EH (cell line): ENCODE measurements at regions not wholly inside any gene's neighbourhood (a gene's known extent, or its start where the extent isn't known, plus 50 kb on each side); places are given as distances from the start of the nearest gene placed in this dataset.
A peak's percentile ranks its signal among the peaks of the same experiment; 100 is the strongest.

Experiments used
- DNase-seq: peaks from one replicate; pipeline ENCODE4 v3.0.0-alpha.2; 2015; ENCODE audit warnings: low read depth

DNA sequence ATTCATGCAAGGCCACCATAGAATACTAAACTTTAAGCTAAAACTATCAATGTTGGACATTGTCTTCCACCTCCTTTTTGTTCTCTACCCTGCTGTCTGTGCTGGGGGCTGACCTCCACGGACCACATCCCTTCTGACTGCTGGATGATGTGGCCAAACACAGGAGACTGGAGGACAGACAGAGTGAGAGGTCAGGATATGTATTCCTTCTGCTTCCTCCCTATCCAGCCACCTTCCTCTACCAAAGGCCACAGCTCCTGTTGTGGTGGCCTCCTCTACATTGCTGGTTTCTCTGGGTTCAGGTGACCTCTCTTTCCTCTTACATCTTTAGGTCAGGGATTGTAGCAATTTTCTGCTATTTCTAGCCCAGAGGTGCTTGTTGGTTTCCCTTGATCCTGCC is 148.1 kb downstream of the ACTBL2 start:
- no peak for DNase-seq

DNA sequence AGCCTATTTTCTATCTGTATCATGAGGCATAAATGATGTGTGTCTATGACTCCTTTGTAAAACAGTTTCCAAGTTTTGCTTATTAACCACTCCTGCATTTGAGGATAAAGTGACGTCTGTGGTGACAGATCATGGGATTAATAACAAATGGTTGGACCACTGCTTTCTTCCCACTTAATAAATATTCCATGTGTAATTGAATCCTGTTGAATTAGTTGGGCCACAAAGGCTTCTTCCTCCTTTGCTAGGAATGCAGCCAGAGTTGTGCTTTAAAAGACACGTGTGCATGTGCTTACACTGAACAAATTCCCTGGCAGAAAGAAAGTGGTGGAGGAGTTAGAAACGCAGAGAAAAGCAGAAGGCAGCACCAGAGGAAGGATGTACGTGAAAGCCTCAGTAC is 150.2 kb downstream of the ACTBL2 start:
- DNase-seq = peak; percentile 43

DNA sequence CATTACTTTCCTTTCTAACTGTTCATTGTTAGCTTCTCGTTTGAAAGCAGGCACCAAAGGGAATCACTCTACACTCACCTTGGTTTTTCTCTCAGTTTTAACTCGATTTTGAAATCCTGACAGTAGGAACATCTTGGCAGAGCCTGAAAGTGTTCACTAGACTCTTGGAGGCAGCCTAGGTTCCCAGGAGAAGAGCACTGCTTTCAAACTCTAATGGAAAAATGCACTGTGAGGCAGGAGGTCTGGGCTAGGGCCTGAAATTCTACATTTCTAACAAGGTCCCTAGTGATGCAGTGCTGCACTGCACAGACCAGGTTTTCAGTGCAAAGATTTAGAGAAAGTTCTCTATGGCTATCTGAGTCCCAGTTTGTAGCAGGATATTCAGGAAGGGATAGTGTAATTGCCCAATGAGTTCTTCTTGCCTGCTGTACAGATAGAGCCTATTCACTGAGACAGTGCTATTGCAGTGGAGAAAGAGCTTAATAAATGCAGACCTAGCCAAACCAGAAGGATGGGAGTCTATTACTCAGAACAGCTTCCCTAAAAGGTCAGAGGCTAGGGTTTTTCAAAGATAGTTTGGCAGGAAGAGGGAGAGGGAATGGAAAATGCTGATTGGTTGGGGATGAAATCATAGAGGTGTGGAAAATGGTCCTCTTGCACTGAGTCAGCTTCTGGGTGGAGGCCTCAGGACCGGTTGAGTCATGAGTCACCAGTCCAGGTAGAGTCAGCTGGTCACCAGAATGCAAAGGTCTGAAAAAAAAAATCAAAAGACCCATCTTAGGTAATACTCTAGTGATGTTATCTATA is 153.9 kb downstream of the GPBP1 start:
- DNase-seq = no peak

DNA sequence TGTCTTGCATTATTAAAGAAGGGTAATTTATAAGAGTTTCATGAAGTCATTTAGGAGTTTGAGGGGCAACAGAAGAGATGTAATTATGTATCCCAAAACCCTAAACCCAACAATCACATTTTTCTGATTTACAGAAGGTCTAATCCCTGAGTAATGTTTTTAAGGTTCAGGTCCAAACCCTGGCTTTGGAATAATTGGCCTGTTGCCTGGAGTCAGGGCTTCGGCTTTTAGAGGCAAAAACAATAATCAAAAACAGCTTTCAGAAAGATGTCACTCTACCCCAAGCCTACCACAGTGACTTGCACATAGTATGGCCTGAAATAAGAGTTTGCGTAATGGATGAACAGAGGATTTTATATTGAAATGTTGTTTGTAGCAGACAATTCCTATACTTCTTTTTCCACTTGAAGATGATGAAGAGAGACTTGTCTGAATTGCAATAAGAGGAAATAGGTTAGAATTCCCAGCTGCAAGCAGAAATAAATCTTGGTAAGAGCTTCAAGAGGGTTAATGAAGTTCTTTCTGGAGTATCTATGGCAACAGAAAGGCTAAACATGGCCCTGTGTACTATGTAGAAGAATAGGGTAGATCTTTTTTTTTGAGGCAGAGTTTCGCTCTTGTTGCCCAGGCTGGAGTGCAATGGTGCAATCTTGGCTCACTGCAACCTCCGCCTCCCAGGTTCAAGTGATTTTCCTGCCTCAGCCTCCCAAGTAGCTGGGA is 152.0 kb downstream of the GPBP1 start:
- no peak for DNase-seq

DNA sequence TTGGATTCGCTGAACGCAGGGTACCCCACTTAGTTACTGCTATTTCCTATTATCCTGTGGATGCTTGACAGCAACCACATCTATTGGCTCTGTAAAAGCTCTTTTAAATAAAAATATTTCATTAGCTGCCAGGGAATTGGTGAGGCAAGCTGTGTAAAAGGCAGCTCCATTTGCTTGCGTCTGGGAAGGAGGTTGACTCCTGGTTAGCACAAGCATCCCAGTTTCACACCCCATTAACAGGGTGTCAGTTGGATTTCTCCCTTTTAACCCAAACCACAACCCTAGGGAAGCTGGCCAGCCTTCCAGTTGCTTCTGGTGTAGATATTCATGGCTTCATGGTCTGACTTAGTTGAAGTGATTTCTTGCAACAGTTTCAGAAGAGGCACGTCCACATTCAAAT is 151.0 kb downstream of the GPBP1 start:
- no peak for DNase-seq

DNA sequence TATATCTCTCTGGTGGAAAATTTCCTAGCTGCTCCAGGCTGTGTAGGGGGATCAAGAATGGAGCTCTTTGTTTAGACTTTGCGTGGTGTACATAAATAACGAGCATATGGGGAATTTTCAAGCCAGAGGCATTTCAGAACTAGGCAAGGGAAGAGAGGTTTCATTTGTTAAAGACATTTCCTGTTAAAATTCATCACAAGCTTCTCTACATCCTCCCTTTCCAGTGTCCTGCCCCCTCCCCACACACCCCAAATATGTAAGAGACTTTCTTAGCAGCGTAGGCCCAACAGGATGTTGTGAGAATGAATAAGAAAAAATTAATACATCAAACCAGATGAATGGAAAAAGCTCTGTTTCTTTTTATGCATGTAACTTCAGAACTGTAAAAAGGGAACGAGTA is 150.3 kb downstream of the GPBP1 start:
- DNase-seq = peak; percentile 11

DNA sequence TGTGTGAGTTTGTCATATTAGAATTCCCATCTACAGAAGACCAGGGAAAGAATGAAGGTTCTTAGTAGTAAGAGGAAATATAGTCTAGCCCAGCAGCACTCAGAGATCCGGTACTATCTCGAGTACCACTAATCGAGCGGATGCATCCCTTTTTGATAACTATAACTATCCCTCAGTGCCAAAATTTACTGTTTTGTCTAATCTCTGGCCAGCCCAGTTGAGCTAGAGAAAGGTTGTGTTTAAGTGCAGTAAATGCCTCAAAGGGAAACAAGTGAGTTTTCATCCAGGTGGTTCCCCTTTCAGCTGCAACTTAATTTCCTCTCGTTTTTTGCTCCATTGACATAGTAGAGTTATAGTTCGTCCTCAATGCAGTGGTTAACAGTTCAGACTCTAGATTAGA is 146.7 kb downstream of the GPBP1 start:
- DNase-seq = no peak

- no peak for DNase-seq
These were observed 145.8 kb downstream of the GPBP1 start for GRCh38 chr5:57319628-57320027.

DNA sequence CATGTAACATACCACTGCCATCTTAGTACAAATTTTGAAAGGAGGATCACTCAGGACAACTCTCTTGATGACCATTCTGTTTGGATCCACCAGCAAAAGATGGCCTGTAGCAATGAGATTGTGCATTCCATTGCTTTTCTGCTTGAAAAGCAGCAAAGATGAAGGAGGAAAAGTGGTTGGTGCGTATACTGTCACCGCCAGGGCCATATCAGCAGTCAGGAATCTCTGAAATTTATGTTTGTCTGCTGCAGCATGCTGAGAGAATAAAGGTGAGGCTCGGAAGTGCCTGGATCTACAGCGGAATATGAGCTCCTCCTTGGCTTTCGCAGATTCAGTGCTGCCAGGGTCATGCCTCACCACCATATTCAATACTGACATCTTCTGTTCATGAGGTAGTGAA is 144.4 kb downstream of the GPBP1 start:
- DNase-seq = no peak

DNA sequence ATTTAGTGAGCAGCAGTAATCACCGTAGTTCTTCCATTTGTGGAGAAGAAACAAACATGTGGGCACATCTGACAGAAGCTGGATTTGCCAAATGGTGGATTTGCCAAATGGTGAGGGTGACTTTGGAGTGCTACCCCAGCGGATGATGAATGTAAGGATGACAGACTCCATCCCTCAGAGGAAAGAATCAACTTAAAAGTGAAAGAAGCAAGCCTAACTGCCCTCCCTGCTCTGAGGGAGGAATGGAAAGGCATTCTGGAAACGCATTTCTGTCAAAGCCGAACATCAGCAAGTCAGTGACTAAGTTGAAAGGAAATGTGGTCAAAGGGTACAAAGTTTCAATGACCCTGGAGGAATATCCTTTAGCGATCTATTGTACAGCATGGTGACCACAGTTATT is 143.5 kb downstream of the GPBP1 start:
- no peak for DNase-seq

GRCh38 chr5:57316798-57317327 is 143.0 kb downstream of the GPBP1 start:
- peak; percentile 79 for DNase-seq

DNA sequence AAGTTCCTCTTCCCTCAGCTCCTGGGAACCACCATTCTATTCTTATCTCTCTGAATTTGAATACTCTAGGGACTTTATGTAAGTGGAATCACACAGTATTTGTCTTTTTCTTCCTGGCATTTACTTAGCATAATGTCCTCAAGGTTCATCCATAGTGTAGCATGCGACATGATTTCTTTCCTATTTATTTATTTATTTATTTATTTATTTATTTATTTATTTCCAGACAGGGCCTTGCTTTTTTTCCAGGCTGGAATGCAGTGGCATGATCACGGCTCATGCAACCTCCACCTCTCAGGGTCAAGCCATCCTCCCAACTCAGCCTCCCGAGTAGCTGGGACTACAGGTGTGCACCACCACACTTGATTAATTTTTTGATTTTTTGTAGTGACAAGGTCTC is 142.1 kb downstream of the GPBP1 start:
- no peak for DNase-seq
